ENCODE measurements at regions not wholly inside any gene's neighbourhood (a gene's known extent, or its start where the extent isn't known, plus 50 kb on each side); places are given as distances from the start of the nearest gene placed in this dataset.
"Not testable (repeated sequence)": the region's sequence is repeated elsewhere in the genome, so short reads cannot be mapped to it uniquely, and the experiment has no call there.

DNA sequence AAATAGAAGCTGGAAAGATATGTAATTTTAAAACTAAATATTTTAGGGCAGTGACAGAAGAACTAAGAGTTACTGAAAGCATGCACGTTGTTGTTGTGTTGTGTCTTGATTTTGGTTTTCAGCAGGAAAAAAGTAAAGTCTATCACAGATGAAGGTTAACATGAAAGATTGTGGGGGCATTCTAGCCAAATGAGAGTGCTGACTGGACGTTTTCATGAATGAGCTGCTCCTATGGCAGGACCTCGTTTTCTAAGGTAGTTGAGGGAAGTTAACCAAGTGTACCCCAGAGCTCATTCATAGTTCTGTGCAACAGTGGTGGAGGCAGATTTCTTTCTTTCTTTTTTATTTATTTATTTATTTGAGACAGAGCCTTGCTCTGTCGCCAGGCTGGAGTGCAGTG, 194.6 kb upstream of the IRS2 start:
- Mint-ChIP-seq H3K9me3 (no peaks in the 10 kb centered on the region), H3K4me1 (no peaks in the 10 kb centered on the region), H3K27me3 (peaks cover 5% of the 10 kb centered on the region), H3K4me3 (no peak overlapping the region), H3K27ac (no peak overlapping the region), H3K36me3 (no peaks in the 10 kb centered on the region)

DNA sequence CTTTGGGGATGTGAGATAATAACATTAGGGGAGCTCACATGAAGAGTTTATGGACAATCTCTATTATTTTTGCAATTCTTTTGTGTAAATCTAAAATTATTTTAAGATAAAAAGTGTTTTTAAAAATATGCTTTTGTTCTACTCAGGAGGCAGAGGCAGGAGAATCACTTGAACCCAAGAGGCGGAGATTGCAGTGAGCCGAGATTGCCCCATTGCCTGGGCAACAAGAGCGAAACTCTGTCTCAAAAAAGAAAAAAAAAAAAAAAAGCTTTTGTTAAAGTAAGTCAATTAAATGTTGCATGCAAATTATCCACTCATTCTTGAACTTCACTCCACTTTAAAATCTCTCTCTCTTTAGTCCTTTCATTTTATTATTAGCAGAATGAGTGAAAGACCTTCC, 193.3 kb upstream of the IRS2 start:
- not testable (repeated sequence) for H3K27ac Mint-ChIP-seq, H3K9me3 Mint-ChIP-seq, H3K36me3 Mint-ChIP-seq, H3K27me3 Mint-ChIP-seq, H3K4me1 Mint-ChIP-seq, H3K4me3 Mint-ChIP-seq

GRCh38 chr13:109979228-109979627, 192.8 kb upstream of the IRS2 start:
- no peaks in the 10 kb centered on the region for H3K9me3 Mint-ChIP-seq
- no peak overlapping the region for H3K4me3 Mint-ChIP-seq
- peaks cover 5% of the 10 kb centered on the region for H3K27me3 Mint-ChIP-seq
- no peak overlapping the region for H3K27ac Mint-ChIP-seq
- H3K4me1 Mint-ChIP-seq, result no peaks in the 10 kb centered on the region
- H3K36me3 Mint-ChIP-seq, result no peaks in the 10 kb centered on the region

- Mint-ChIP-seq H3K27me3 (peaks cover 7% of the 10 kb centered on the region), H3K27ac (no peak overlapping the region), H3K36me3 (no peaks in the 10 kb centered on the region)
These were observed 191.0 kb upstream of the IRS2 start for GRCh38 chr13:109977212-109977968.

GRCh38 chr13:109976206-109976997, 190.0 kb upstream of the IRS2 start:
- Mint-ChIP-seq H3K27ac (no peak overlapping the region), H3K9me3 (no peaks in the 10 kb centered on the region), H3K27me3 (peaks cover 7% of the 10 kb centered on the region), H3K4me3 (no peak overlapping the region), H3K4me1 (no peaks in the 10 kb centered on the region), H3K36me3 (no peaks in the 10 kb centered on the region)

More at GRCh38 chr13:109977212-109977968, 191.0 kb upstream of the IRS2 start:
- no peaks in the 10 kb centered on the region for H3K9me3 Mint-ChIP-seq
- H3K4me3 Mint-ChIP-seq, result no peak overlapping the region
- no peaks in the 10 kb centered on the region for H3K4me1 Mint-ChIP-seq

- H3K27me3 Mint-ChIP-seq, result peaks cover 7% of the 10 kb centered on the region
- no peaks in the 10 kb centered on the region for H3K4me1 Mint-ChIP-seq
- H3K4me3 Mint-ChIP-seq, result no peak overlapping the region
- no peaks in the 10 kb centered on the region for H3K36me3 Mint-ChIP-seq
- peaks cover 7% of the 10 kb centered on the region for H3K9me3 Mint-ChIP-seq
- no peak overlapping the region for H3K27ac Mint-ChIP-seq
These were observed 188.0 kb upstream of the IRS2 start for GRCh38 chr13:109974354-109974753.

DNA sequence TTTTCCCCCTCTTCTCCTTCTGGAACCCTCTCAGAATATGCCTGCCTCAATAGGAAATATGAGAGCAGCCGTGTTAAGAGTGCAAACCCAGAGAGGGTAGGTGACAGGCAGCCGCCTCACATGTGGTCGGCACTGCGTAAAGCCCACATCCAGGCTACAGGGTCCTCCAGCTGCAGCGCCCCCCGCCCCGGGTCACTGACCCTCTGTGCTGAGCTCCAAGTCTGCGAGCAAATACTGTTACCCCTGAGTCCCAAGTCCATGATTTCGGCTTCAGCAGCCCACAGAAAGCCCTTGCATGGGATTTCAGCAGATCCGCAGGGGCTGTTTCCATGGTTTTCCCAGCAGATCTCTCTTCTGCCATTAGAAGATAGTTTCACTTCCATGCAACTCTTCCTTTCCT, 186.9 kb upstream of the IRS2 start:
- H3K9me3 Mint-ChIP-seq, result peaks cover 7% of the 10 kb centered on the region
- H3K4me3 Mint-ChIP-seq, result no peak overlapping the region
- peaks cover 7% of the 10 kb centered on the region for H3K27me3 Mint-ChIP-seq

GRCh38 chr13:109971456-109972090, 185.2 kb upstream of the IRS2 start:
- Mint-ChIP-seq H3K4me1 (no peaks in the 10 kb centered on the region), H3K27me3 (peaks cover 6% of the 10 kb centered on the region), H3K36me3 (no peaks in the 10 kb centered on the region), H3K9me3 (peaks cover 7% of the 10 kb centered on the region), H3K27ac (no peak overlapping the region), H3K4me3 (no peak overlapping the region)

More for the DNA sequence above, 186.9 kb upstream of the IRS2 start:
- no peak overlapping the region for H3K27ac Mint-ChIP-seq
- no peaks in the 10 kb centered on the region for H3K4me1 Mint-ChIP-seq
- H3K36me3 Mint-ChIP-seq, result no peaks in the 10 kb centered on the region

- Mint-ChIP-seq H3K4me1 (no peaks in the 10 kb centered on the region), H3K27ac (no peak overlapping the region), H3K36me3 (no peaks in the 10 kb centered on the region), H3K9me3 (peaks cover 7% of the 10 kb centered on the region), H3K27me3 (peaks cover 4% of the 10 kb centered on the region), H3K4me3 (no peak overlapping the region)
These were observed 184.6 kb upstream of the IRS2 start for GRCh38 chr13:109971006-109971405.

DNA sequence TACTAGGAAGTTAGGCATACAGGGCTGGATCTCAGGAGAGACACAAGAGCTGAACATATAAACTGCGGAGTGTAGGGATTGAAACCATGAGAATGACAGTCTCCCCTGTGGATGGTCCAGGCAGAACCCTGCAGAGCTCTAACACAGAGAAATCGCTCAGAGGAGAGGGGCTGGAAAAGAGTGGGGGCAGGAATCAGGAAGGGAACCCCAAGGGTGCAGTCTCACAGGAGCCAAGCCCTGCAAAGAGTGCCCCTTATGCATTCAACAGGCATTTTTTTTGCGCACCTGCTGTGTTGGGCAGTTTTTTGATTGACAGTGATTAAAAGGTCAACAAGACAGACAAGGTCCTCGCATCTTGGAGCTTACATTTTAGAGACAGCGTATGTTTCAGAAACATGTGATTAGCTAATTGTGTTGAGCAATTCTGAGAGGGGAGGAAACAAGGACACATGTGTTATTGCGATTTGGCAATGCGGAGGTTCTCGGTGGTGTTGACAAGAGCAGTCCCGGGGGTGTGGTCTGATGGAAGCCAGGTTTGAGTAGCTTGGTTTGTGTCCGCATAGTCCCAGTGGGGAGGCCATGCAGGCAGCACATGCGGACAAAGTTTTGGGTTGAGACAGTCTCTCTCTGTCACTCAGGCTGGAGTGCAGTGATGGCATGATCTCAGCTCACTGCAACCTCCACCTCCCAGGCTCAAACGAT, 182.6 kb upstream of the IRS2 start:
- Mint-ChIP-seq H3K9me3 (peaks cover 7% of the 10 kb centered on the region), H3K27me3 (peaks cover 10% of the 10 kb centered on the region), H3K4me1 (peaks cover 6% of the 10 kb centered on the region), H3K36me3 (no peaks in the 10 kb centered on the region), H3K27ac (no peak overlapping the region), H3K4me3 (no peak overlapping the region)

DNA sequence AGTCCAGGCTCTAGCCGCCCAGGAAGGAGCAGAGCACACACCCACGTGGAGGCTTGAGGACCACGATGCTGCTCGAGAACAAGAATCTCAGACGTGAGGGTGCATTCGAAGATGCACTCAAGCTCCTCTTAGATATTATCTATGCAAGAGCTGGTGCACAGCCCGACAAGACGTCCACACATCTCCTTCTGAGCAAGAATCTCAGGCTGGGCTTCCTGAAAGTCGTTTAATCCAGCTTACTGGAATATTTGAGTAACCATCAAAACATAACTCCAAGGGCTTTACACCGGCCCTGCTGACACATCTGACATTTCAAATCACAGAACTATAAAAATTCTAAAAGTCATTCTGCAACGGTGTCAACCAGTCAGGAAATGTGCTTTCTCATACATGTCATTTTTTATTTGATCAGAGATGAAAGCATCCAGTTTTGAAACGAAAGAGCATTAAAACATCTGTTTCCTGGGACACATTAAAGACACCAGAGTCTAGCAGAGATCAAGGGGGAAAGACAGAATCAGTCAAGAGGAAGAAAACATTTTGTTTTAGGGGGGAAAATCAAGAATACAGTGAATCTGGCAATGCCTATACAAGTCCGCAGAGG, 177.7 kb upstream of the IRS2 start:
- Mint-ChIP-seq H3K9me3 (peaks cover 5% of the 10 kb centered on the region), H3K36me3 (no peaks in the 10 kb centered on the region), H3K27me3 (peaks cover 12% of the 10 kb centered on the region), H3K27ac (no peak overlapping the region), H3K4me3 (no peak overlapping the region), H3K4me1 (peaks cover 10% of the 10 kb centered on the region)

DNA sequence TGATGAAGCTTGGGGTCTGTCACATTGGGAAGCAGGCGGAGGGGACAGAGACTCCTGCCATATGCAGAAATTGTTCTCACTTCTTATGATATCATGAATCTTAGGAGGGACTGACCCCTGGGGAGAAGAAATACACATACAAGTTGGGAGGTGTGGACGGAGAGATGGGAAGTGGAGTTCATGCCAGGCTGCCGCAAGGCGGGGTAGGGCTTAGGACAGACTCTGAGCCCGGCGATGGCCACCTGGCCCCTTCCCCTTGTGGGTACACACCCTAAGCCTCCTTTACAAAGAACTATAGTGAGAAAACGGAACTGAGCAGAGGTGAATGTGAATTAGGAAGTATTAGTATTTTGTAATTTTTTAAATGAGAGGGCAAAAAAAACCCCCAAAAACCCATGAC, 177.0 kb upstream of the IRS2 start:
- H3K36me3 Mint-ChIP-seq, result no peaks in the 10 kb centered on the region
- peaks cover 10% of the 10 kb centered on the region for H3K4me1 Mint-ChIP-seq
- H3K27ac Mint-ChIP-seq, result peak overlapping the region; percentile 18
- peaks cover 5% of the 10 kb centered on the region for H3K9me3 Mint-ChIP-seq
- H3K4me3 Mint-ChIP-seq, result no peak overlapping the region
- H3K27me3 Mint-ChIP-seq, result peaks cover 12% of the 10 kb centered on the region

- no peak overlapping the region for H3K4me3 Mint-ChIP-seq
- peaks cover 11% of the 10 kb centered on the region for H3K9me3 Mint-ChIP-seq
These were observed 173.5 kb upstream of the IRS2 start for GRCh38 chr13:109959903-109960302.

GRCh38 chr13:109957875-109958274, 171.5 kb upstream of the IRS2 start:
- H3K4me3 Mint-ChIP-seq, result no peak overlapping the region
- peaks cover 11% of the 10 kb centered on the region for H3K9me3 Mint-ChIP-seq
- H3K4me1 Mint-ChIP-seq, result no peaks in the 10 kb centered on the region

More at GRCh38 chr13:109959903-109960302, 173.5 kb upstream of the IRS2 start:
- H3K4me1 Mint-ChIP-seq, result peaks cover 10% of the 10 kb centered on the region
- H3K27me3 Mint-ChIP-seq, result peaks cover 11% of the 10 kb centered on the region
- H3K36me3 Mint-ChIP-seq, result no peaks in the 10 kb centered on the region
- no peak overlapping the region for H3K27ac Mint-ChIP-seq

GRCh38 chr13:109955598-109955997, 169.2 kb upstream of the IRS2 start:
- no peaks in the 10 kb centered on the region for H3K4me1 Mint-ChIP-seq
- peaks cover 15% of the 10 kb centered on the region for H3K9me3 Mint-ChIP-seq
- H3K36me3 Mint-ChIP-seq, result no peaks in the 10 kb centered on the region
- no peak overlapping the region for H3K4me3 Mint-ChIP-seq
- H3K27ac Mint-ChIP-seq, result no peak overlapping the region
- H3K27me3 Mint-ChIP-seq, result peaks cover 2% of the 10 kb centered on the region

More at GRCh38 chr13:109957875-109958274, 171.5 kb upstream of the IRS2 start:
- Mint-ChIP-seq H3K36me3 (no peaks in the 10 kb centered on the region), H3K27ac (no peak overlapping the region), H3K27me3 (peaks cover 2% of the 10 kb centered on the region)

Measured in activated naive CD4-positive, alpha-beta T cell treated with anti-CD3 and anti-CD28 coated beads, Interleukin-2, amount 50 U/mL, for 24 hours (primary cell).